NCI-H2107 (cell line): ENCODE measurements at regions not wholly inside any gene's neighbourhood (a gene's known extent, or its start where the extent isn't known, plus 50 kb on each side); places are given as distances from the start of the nearest gene placed in this dataset.
"Not testable (repeated sequence)": the region's sequence is repeated elsewhere in the genome, so short reads cannot be mapped to it uniquely, and the experiment has no call there.

Experiments
- DNase-seq: peaks from one replicate; lab custom pipeline; 2025; lab: John Stamatoyannopoulos, UW

GRCh38 chr4:138499627-138500026 lies 257.5 kb upstream of the SLC7A11 start:
- no peak for DNase-seq

- DNase-seq, result no peak
These were observed 252.8 kb upstream of the SLC7A11 start for GRCh38 chr4:138494931-138495330.

- DNase-seq, result no peak
These were observed 252.0 kb upstream of the SLC7A11 start for GRCh38 chr4:138494116-138494515.

GRCh38 chr4:138492176-138492575 lies 250.0 kb upstream of the SLC7A11 start:
- DNase-seq, result no peak

GRCh38 chr4:138488533-138488932 lies 246.4 kb upstream of the SLC7A11 start:
- DNase-seq, result no peak

- no peak for DNase-seq
These were observed 245.5 kb upstream of the SLC7A11 start for GRCh38 chr4:138487670-138488069.

GRCh38 chr4:138487230-138487629 lies 245.1 kb upstream of the SLC7A11 start:
- no peak for DNase-seq

GRCh38 chr4:138485498-138485897 lies 243.3 kb upstream of the SLC7A11 start:
- no peak for DNase-seq

GRCh38 chr4:138475116-138475515 lies 233.0 kb upstream of the SLC7A11 start:
- DNase-seq, result no peak

- no peak for DNase-seq
These were observed 231.2 kb upstream of the SLC7A11 start for GRCh38 chr4:138473339-138473738.

- no peak for DNase-seq
These were observed 218.6 kb upstream of the SLC7A11 start for GRCh38 chr4:138460477-138461414.

- DNase-seq, result no peak
These were observed 216.6 kb upstream of the SLC7A11 start for GRCh38 chr4:138458751-138459150.

- not testable (repeated sequence) for DNase-seq
These were observed 214.2 kb upstream of the SLC7A11 start for GRCh38 chr4:138456349-138456748.

GRCh38 chr4:138455097-138455496 lies 212.9 kb upstream of the SLC7A11 start:
- no peak for DNase-seq

- DNase-seq, result no peak
These were observed 210.7 kb upstream of the SLC7A11 start for GRCh38 chr4:138452826-138453225.

- DNase-seq, result no peak
These were observed 209.1 kb upstream of the SLC7A11 start for GRCh38 chr4:138451276-138451663.

- no peak for DNase-seq
These were observed 208.6 kb upstream of the SLC7A11 start for GRCh38 chr4:138450546-138451275.

GRCh38 chr4:138449938-138450337 lies 207.8 kb upstream of the SLC7A11 start:
- DNase-seq, result no peak

- DNase-seq, result no peak
These were observed 206.0 kb upstream of the SLC7A11 start for GRCh38 chr4:138448169-138448568.

- DNase-seq, result no peak
These were observed 204.3 kb upstream of the SLC7A11 start for GRCh38 chr4:138446456-138446855.

GRCh38 chr4:138445098-138445497 lies 202.9 kb upstream of the SLC7A11 start:
- DNase-seq, result no peak

- no peak for DNase-seq
These were observed 202.1 kb upstream of the SLC7A11 start for GRCh38 chr4:138444260-138444659.

GRCh38 chr4:138439143-138439581 lies 197.0 kb upstream of the SLC7A11 start:
- DNase-seq, result no peak
